ENCODE measurements at regions not wholly inside any gene's neighbourhood (a gene's known extent, or its start where the extent isn't known, plus 50 kb on each side); places are given as distances from the start of the nearest gene placed in this dataset.

GRCh38 chr1:57747818-57748217, 324.0 kb upstream of the DAB1 start:
- TF ChIP-seq EZH2phosphoT487 (conservative IDR thresholded peaks at IDR 0.05; ENCODE audit: low read length) (no peak), CTCF (IDR thresholded peaks at IDR 0.05; ENCODE audit: insufficient read depth, low read length, poor library complexity, severe bottlenecking) (no peak)
